GM19324 (cell line): ENCODE measurements at regions not wholly inside any gene's neighbourhood (a gene's known extent, or its start where the extent isn't known, plus 50 kb on each side); places are given as distances from the start of the nearest gene placed in this dataset.
"Not testable (repeated sequence)": the region's sequence is repeated elsewhere in the genome, so short reads cannot be mapped to it uniquely, and the experiment has no call there.

Experiments
- ATAC-seq: cut with Tn5 transposase; IDR thresholded peaks from one replicate; pipeline ENCODE4 v1.9.1; 2021; ENCODE audit warnings: mild to moderate bottlenecking, moderate library complexity; ENCODE audit not compliant: unreplicated experiment, low FRiP score

GRCh38 chr12:89289720-89290119, 62.6 kb downstream of the DUSP6 start:
- ATAC-seq: no peak

- ATAC-seq: no peak
Observed at GRCh38 chr12:89288959-89289358, 63.3 kb downstream of the DUSP6 start.

- ATAC-seq: no peak
Observed at GRCh38 chr12:89286501-89286900, 65.8 kb downstream of the DUSP6 start.

DNA sequence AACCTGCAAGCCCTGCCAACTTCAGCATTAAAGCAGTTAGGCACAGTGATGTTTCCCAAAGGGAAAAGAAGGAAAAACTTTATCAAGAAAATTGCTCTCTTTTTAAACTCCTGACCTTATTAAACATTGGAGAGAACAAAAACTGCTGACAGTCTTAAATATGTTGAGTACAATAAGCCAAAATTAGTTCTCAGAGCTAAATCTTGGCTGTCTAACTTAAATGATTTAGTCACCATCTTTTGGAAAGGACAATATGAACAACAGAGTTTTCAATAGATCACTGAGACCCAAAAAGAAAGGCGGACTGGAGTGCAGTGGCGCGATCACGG, 70.8 kb downstream of the DUSP6 start:
- no peak for ATAC-seq

GRCh38 chr12:89280833-89281538, 71.3 kb downstream of the DUSP6 start:
- ATAC-seq: no peak

DNA sequence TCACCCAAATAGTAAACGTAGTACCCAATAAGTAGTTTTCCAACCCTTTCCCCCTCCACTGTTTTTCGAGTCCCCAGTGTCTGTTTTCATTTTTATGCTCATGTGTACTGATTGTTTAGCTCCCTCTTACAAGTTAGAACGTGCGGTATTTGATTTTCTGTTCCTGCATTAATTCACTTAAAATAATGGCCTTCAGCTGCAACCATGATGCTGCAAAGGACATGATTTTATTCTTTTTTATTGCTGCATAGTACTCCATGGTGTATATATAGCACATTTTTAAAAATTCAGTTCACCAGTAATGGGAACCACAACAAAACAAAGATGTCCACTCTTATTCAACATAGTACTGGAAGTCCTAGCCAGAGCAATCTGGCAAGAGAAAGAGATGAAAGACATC, 72.8 kb downstream of the DUSP6 start:
- ATAC-seq: no peak

DNA sequence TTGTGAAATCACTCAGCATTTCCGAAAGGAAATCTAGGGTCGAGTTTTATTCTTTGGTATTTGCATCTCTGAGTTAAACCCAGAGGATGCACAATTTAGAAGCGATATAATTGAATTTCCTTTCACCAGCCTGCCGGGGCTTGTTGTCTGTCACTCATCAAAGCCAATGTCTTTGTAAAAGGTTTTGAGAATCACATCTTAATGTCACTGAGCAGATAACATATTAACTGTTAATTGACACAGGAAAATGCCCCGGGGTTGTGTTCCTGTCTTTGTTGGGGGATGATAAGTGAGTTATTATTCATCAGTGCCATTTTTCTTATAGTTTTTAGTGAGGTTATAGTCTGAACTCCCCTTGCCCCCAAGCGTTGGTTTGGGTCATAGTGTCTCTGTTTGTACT, 73.4 kb downstream of the DUSP6 start:
- no peak for ATAC-seq

DNA sequence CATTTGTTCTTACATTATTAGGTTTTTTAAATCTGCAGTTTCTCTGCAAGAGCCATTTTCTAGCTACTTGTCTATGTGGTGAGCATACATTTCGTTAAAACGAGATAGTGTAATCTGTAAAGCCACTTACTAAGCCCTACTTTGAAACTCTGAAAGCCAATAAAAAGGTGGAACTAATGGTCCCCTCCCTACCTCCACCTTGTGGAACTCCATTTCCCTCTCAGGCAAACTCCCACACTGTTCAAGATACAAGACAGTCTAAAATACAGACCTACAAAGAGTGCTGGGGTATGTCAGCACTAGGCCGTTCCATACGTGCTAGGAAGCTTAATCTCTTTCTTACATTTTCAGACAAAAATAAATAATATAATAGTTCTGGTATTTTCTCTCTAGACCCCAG, 74.1 kb downstream of the DUSP6 start:
- ATAC-seq: no peak

- ATAC-seq: no peak
Observed at GRCh38 chr12:89276860-89277259, 75.4 kb downstream of the DUSP6 start.

- ATAC-seq: no peak
Observed at GRCh38 chr12:89273525-89273924, 78.8 kb downstream of the DUSP6 start.

GRCh38 chr12:89270548-89270947, 81.8 kb downstream of the DUSP6 start:
- ATAC-seq: no peak

GRCh38 chr12:89269174-89269573, 83.1 kb downstream of the DUSP6 start:
- ATAC-seq: no peak

GRCh38 chr12:89267404-89267803, 84.9 kb downstream of the DUSP6 start:
- no peak for ATAC-seq

- not testable (repeated sequence) for ATAC-seq
Observed at GRCh38 chr12:89266574-89267188, 85.6 kb downstream of the DUSP6 start.

DNA sequence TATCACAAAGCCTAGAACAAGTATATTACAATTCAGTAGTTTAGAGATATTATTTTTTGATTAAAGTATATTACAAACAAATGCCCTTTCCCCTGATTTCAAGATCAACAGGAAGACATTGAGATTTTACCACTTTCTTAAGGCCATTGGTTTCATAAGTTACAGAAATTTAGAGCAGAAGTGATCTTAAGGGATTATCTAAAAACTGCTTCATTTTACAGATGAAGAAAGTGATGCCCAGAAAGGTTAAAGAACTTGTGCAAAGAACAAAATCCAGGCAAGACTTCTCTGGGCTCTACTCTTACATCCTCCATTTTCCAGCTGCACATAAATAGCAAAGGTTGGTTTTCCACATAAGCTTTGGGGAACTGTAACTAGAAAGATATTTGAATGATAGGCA, 87.5 kb downstream of the DUSP6 start:
- ATAC-seq: no peak

DNA sequence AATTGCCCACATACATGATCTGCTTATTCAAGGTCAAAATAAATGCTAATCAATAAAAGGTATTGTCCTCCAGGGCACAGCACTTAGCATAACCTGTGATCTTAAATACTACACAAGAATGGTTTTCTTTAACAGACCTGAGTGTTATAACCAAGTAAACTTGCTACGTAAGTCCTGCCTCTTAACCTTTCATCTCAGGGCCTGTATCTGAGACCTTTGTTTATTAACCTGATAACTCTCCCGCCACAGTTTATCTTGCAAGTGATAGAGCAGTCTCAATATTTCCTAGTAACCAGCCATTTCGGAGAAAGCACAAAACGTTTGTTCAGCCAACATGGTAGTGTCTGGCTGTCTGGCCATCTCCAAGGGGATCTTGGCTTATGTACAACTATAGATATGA, 88.4 kb downstream of the DUSP6 start:
- ATAC-seq: no peak

DNA sequence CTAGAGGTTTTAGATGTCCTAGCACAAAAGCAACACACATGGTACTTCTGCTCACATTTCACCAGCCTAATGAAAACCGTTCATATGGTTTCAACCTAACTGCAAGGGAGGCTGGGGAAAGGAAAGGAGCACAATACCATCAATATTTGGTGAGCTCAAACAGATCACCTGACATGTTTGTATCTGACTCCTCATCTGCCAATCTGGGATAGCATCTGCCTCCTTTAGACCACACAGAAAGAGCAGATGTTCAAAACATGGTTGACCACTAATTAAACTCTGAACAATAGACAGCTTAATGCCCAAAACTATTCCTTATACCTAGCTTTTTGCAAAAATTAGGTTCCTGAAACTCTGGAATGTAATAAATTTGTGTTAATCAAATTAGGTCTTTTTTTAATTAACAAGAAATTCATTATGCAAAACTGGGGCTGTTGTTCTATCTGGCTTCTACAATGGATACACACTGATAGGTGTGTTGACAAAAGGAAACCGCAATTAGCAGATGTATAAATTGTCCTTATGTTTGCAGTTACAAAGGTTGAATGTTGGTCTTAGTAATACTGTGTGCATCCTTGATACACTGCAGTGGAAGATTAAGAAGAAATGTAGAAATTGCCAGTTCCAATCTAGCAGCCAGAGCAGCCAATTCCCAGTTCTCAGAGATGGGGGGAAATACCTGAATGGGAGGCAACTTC, 89.3 kb downstream of the DUSP6 start:
- ATAC-seq: no peak

DNA sequence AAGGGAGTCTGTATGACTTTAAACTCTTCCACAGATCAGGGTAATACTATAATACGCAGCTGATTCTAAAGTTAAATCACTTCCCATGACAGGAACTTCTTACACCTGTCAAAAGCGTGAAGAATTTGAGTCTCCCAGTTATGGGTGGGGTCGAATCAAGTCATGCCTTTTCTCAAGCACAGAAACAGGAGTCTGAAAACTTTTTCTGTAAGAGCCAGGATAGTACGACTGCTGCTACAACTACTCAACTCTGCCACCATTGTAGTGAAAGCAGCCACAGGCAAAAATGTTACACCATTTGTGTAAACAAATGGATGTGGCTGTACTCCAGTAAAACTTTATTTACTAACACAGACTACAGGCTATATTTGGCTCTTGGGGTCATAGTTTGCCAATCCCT, 90.3 kb downstream of the DUSP6 start:
- ATAC-seq: no peak

- ATAC-seq: no peak
Observed at GRCh38 chr12:89260841-89261637, 91.3 kb downstream of the DUSP6 start.

GRCh38 chr12:89259821-89260220, 92.5 kb downstream of the DUSP6 start:
- no peak for ATAC-seq
